ENCODE measurements at regions not wholly inside any gene's neighbourhood (a gene's known extent, or its start where the extent isn't known, plus 50 kb on each side); places are given as distances from the start of the nearest gene placed in this dataset.

- no peaks in the 10 kb centered on the region for H3K4me1 ChIP-seq (ENCODE audit: control insufficient read depth, insufficient read depth, low read length)
- no peak overlapping the region for H3K27ac ChIP-seq (ENCODE audit: low read depth, low read length)
- H3K4me3 Mint-ChIP-seq, result no peak overlapping the region
- H3K36me3 Mint-ChIP-seq (ENCODE audit: low read depth), result no peaks in the 10 kb centered on the region
- H3K4me1 Mint-ChIP-seq, result no peaks in the 10 kb centered on the region
- no peaks in the 10 kb centered on the region for H3K9me3 ChIP-seq (ENCODE audit: control insufficient read depth, low read length)
- no peaks in the 10 kb centered on the region for H3K27me3 ChIP-seq (ENCODE audit: control insufficient read depth, insufficient read depth, low read length, poor library complexity, severe bottlenecking)
- no peaks in the 10 kb centered on the region for H3K36me3 ChIP-seq (ENCODE audit: control insufficient read depth, insufficient read depth, low read length)
- TF ChIP-seq, protein P1, sequence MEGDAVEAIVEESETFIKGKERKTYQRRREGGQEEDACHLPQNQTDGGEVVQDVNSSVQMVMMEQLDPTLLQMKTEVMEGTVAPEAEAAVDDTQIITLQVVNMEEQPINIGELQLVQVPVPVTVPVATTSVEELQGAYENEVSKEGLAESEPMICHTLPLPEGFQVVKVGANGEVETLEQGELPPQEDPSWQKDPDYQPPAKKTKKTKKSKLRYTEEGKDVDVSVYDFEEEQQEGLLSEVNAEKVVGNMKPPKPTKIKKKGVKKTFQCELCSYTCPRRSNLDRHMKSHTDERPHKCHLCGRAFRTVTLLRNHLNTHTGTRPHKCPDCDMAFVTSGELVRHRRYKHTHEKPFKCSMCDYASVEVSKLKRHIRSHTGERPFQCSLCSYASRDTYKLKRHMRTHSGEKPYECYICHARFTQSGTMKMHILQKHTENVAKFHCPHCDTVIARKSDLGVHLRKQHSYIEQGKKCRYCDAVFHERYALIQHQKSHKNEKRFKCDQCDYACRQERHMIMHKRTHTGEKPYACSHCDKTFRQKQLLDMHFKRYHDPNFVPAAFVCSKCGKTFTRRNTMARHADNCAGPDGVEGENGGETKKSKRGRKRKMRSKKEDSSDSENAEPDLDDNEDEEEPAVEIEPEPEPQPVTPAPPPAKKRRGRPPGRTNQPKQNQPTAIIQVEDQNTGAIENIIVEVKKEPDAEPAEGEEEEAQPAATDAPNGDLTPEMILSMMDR (conservative IDR thresholded peaks at IDR 0.05), result no peak
- no peaks in the 10 kb centered on the region for H3K27me3 Mint-ChIP-seq (ENCODE audit: insufficient read depth)
- DNase-seq, result no peak
- no peaks in the 10 kb centered on the region for H3K9me3 Mint-ChIP-seq
- H3K9ac ChIP-seq (ENCODE audit: extremely low read depth, low read length, poor library complexity, severe bottlenecking), result no peak overlapping the region
- H3K4me3 ChIP-seq (ENCODE audit: low read length), result no peak overlapping the region
- no peak overlapping the region for H3K27ac Mint-ChIP-seq
Observed at GRCh38 chr6:141251286-141251685, 881.4 kb upstream of the GJE1 start.

DNA sequence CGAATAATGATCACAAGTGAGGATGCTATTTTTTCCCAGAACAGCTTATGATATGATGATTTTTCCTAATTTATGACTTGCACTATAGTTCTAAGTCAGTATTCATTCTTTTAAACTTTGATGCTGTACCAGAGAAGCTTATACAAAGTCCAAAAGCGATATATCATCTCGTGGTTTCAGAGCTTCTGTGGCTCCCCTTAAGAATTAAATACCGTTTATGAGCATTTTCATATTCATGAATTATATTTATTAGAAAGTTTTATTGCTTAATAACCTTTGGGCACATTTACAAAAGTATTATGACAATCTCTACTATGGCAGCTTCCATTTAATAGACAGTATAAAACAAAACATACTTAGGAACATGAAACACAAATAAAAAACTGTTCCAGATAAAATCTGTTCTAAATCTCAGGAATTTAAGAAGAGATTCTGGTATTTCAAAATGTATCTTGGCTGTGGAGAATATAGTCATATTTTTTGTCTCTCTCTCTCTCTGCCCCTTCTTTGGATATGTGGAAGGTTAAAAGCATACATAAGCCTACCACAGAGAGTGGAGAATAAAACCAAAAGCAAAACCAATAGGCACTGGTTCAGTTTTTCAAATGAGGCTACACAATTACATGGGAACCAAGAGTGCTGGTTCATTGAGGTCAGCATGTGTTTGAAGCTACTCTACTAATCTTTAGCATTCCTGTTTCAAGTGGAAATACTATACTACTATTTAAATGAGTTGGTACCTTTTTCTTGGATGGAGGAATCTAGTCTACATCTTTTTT, 884.5 kb upstream of the GJE1 start:
- Histone ChIP-seq H3K9me3 (ENCODE audit: control insufficient read depth, low read length) (no peaks in the 10 kb centered on the region), H3K9ac (ENCODE audit: extremely low read depth, low read length, poor library complexity, severe bottlenecking) (no peak overlapping the region), H3K27me3 (ENCODE audit: control insufficient read depth, insufficient read depth, low read length, poor library complexity, severe bottlenecking) (no peaks in the 10 kb centered on the region), H3K36me3 (ENCODE audit: control insufficient read depth, insufficient read depth, low read length) (no peaks in the 10 kb centered on the region), H3K4me3 (ENCODE audit: low read length) (no peak overlapping the region), H3K4me1 (ENCODE audit: control insufficient read depth, insufficient read depth, low read length) (no peaks in the 10 kb centered on the region), H3K27ac (ENCODE audit: low read depth, low read length) (no peak overlapping the region)
- no peak overlapping the region for H3K27ac Mint-ChIP-seq
- H3K4me1 Mint-ChIP-seq, result no peaks in the 10 kb centered on the region
- WGBS, 2 experiments (ENCODE audit: insufficient coverage in 1 of 2, insufficient read length in 1 of 2), result 60 to 90% methylated on average over 1 to 4 of the region's 4 CpGs
- H3K9me3 Mint-ChIP-seq, result no peaks in the 10 kb centered on the region
- no peaks in the 10 kb centered on the region for H3K36me3 Mint-ChIP-seq (ENCODE audit: low read depth)
- no peaks in the 10 kb centered on the region for H3K27me3 Mint-ChIP-seq (ENCODE audit: insufficient read depth)
- no peak overlapping the region for H3K4me3 Mint-ChIP-seq
- DNase-seq, result no peak
- TF ChIP-seq, protein P1 (conservative IDR thresholded peaks at IDR 0.05), result no peak

- TF ChIP-seq, protein P1 (conservative IDR thresholded peaks at IDR 0.05), result no peak
- H3K27ac ChIP-seq (ENCODE audit: low read depth, low read length), result no peak overlapping the region
- no peaks in the 10 kb centered on the region for H3K36me3 Mint-ChIP-seq (ENCODE audit: low read depth)
- no peaks in the 10 kb centered on the region for H3K9me3 Mint-ChIP-seq
- WGBS, 2 experiments (ENCODE audit: insufficient coverage in 1 of 2, insufficient read length in 1 of 2), result 71% methylated on average over 1 of the region's 2 CpGs; no CpG with 5 or more reads in 1 of the 2 experiments
- H3K27ac Mint-ChIP-seq, result no peak overlapping the region
- no peaks in the 10 kb centered on the region for H3K9me3 ChIP-seq (ENCODE audit: control insufficient read depth, low read length)
- no peak for DNase-seq
- H3K4me3 Mint-ChIP-seq, result no peak overlapping the region
- no peaks in the 10 kb centered on the region for H3K4me1 ChIP-seq (ENCODE audit: control insufficient read depth, insufficient read depth, low read length)
- H3K4me1 Mint-ChIP-seq, result no peaks in the 10 kb centered on the region
- H3K27me3 Mint-ChIP-seq (ENCODE audit: insufficient read depth), result no peaks in the 10 kb centered on the region
- H3K36me3 ChIP-seq (ENCODE audit: control insufficient read depth, insufficient read depth, low read length), result no peaks in the 10 kb centered on the region
- H3K27me3 ChIP-seq (ENCODE audit: control insufficient read depth, insufficient read depth, low read length, poor library complexity, severe bottlenecking), result no peaks in the 10 kb centered on the region
- H3K4me3 ChIP-seq (ENCODE audit: low read length), result no peak overlapping the region
- no peak overlapping the region for H3K9ac ChIP-seq (ENCODE audit: extremely low read depth, low read length, poor library complexity, severe bottlenecking)
Observed at GRCh38 chr6:141244366-141244765, 888.4 kb upstream of the GJE1 start.

All from endodermal cell (in vitro differentiated cells).